Neuronal stem cell (in vitro differentiated cells): ENCODE measurements at regions not wholly inside any gene's neighbourhood (a gene's known extent, or its start where the extent isn't known, plus 50 kb on each side); places are given as distances from the start of the nearest gene placed in this dataset.

ENCODE experiments used
- DNase-seq: peaks from one replicate; pipeline ENCODE4 v3.0.0-alpha.2; 2013; ENCODE audit warnings: low spot score
- H2AFZ ChIP-seq: one replicate; pipeline ENCODE4 v1.6.1; 2013; ENCODE audit warnings: mild to moderate bottlenecking, low read length, inconsistent platforms
- H2AK5ac ChIP-seq: 2 replicates; pipeline ENCODE4 v1.6.1; 2013; ENCODE audit warnings: low read depth, mild to moderate bottlenecking, inconsistent platforms, low read length, moderate library complexity, mixed read lengths
- H2BK120ac ChIP-seq: 2 replicates; pipeline ENCODE4 v1.6.1; 2013; ENCODE audit warnings: low read depth, mild to moderate bottlenecking, inconsistent platforms, low read length, moderate library complexity, mixed read lengths
- H2BK12ac ChIP-seq: one replicate; pipeline ENCODE4 v1.6.1; 2013; ENCODE audit warnings: low read length, inconsistent platforms
- H2BK15ac ChIP-seq: 2 replicates; pipeline ENCODE4 v1.6.1; 2013; ENCODE audit warnings: mild to moderate bottlenecking, low read length, inconsistent platforms, mixed read lengths
- H2BK5ac ChIP-seq: one replicate; pipeline ENCODE4 v1.6.1; 2013; ENCODE audit warnings: inconsistent platforms, mild to moderate bottlenecking, low read length, moderate library complexity
- H3K14ac ChIP-seq: one replicate; pipeline ENCODE4 v1.6.1; 2013; ENCODE audit warnings: low read length, inconsistent platforms
- H3K18ac ChIP-seq: 2 replicates; pipeline ENCODE4 v1.6.1; 2013; ENCODE audit warnings: low read length, inconsistent platforms
- H3K23ac ChIP-seq: 2 replicates; pipeline ENCODE4 v1.6.1; 2013; ENCODE audit warnings: low read depth, mild to moderate bottlenecking, mixed read lengths, low read length, inconsistent platforms; ENCODE audit not compliant: poor library complexity
- H3K27ac ChIP-seq: replicated peaks from 3 replicates; pipeline ENCODE4 v1.5.1; 2013; ENCODE audit warnings: low read length, inconsistent platforms
- H3K27me3 ChIP-seq, 3 experiments: 2 replicates each; pipeline ENCODE4 v1.6.1; 2013; ENCODE audit warnings: low read length in 3 of 3, mild to moderate bottlenecking in 2 of 3, inconsistent platforms in 1 of 3, low read depth in 1 of 3, mixed read lengths in 1 of 3, moderate library complexity in 1 of 3; ENCODE audit not compliant: control insufficient read depth in 3 of 3, insufficient read depth in 3 of 3
- H3K36me3 ChIP-seq, 2 donors: replicated peaks in 1 of 2; 2 replicates each; pipeline ENCODE4 v1.6.1; 2013; ENCODE audit warnings: low read length in 2 of 2; ENCODE audit not compliant: control insufficient read depth in 2 of 2, insufficient read depth in 2 of 2
- H3K4ac ChIP-seq: 2 replicates; pipeline ENCODE4 v1.6.1; 2013; ENCODE audit warnings: inconsistent platforms, mild to moderate bottlenecking, low read length, moderate library complexity
- H3K4me1 ChIP-seq, 2 donors: 1 replicate in 1 of 2; 2 replicates in 1 of 2; pipeline ENCODE4 v1.6.1; 2013; ENCODE audit warnings: low read length in 2 of 2, low read depth in 1 of 2; ENCODE audit not compliant: control insufficient read depth in 2 of 2, insufficient read depth in 1 of 2
- H3K4me2 ChIP-seq: one replicate; pipeline ENCODE4 v1.6.1; 2013; ENCODE audit warnings: mild to moderate bottlenecking, low read length, inconsistent platforms; ENCODE audit not compliant: insufficient read depth, poor library complexity, severe bottlenecking
- H3K4me3 ChIP-seq, 2 donors: 2 replicates each; pipeline ENCODE4 v1.5.1; 2013; ENCODE audit warnings: low read length in 2 of 2, mild to moderate bottlenecking in 2 of 2, inconsistent platforms in 1 of 2, moderate library complexity in 1 of 2
- H3K79me1 ChIP-seq: one replicate; pipeline ENCODE4 v1.6.1; 2013; ENCODE audit warnings: low read depth, mild to moderate bottlenecking, inconsistent platforms, low read length, moderate library complexity
- H3K9ac ChIP-seq: one replicate; pipeline ENCODE4 v1.6.1; 2013; ENCODE audit warnings: mild to moderate bottlenecking, low read depth, low read length, inconsistent platforms; ENCODE audit not compliant: poor library complexity
- H3K9me3 ChIP-seq, 2 donors: replicated peaks in 1 of 2; 2 replicates each; pipeline versions ENCODE3 to v1.6.1; 2013; ENCODE audit warnings: low read length in 2 of 2, mild to moderate bottlenecking in 2 of 2, inconsistent platforms in 1 of 2, low read depth in 1 of 2, mixed read lengths in 1 of 2, moderate library complexity in 1 of 2; ENCODE audit not compliant: control insufficient read depth in 2 of 2, insufficient read depth in 1 of 2
- H4K8ac ChIP-seq: one replicate; pipeline ENCODE4 v1.6.1; 2013; ENCODE audit warnings: low read depth, mild to moderate bottlenecking, inconsistent platforms, low read length, moderate library complexity
- H4K91ac ChIP-seq: one replicate; pipeline ENCODE4 v1.6.1; 2013; ENCODE audit warnings: low read length, low read depth, mild to moderate bottlenecking, inconsistent platforms; ENCODE audit not compliant: poor library complexity
- WGBS, 2 donors: extraction: QIAGEN DNeasy Blood & Tissue Kit; methylation state at CpG; one replicate each; pipeline ENCODE4 v1.1.7; 2013; ENCODE audit warnings: missing lambda C conversion rate in 2 of 2, mixed read lengths in 1 of 2; ENCODE audit not compliant: insufficient read length in 2 of 2, insufficient replicate concordance in 1 of 2; ENCODE audit errors: extremely low coverage in 2 of 2; 5-methylcytosine and 5-hydroxymethylcytosine counted together

DNA sequence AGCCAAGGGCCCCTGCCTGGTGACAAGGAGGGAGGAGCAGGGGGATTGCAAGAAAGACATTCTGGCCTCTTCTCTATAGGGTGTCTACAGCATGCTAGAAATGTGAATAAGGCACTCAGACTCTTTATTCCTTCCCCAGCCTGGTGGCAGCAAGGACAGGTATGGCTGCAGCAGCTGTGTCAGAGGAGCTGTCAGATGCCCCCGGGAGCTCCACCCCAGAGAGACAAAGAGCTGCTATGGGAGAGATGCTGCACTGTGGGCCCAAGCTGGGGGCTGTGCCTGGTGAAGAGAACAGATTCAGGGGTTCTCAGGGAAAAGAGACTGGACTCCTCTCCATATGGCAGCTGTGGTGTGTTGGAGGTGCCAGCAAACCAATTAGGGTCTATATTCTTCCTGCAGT lies 1063.3 kb downstream of the OLFM4 start:
- H3K9ac ChIP-seq = no peak overlapping the region

DNA sequence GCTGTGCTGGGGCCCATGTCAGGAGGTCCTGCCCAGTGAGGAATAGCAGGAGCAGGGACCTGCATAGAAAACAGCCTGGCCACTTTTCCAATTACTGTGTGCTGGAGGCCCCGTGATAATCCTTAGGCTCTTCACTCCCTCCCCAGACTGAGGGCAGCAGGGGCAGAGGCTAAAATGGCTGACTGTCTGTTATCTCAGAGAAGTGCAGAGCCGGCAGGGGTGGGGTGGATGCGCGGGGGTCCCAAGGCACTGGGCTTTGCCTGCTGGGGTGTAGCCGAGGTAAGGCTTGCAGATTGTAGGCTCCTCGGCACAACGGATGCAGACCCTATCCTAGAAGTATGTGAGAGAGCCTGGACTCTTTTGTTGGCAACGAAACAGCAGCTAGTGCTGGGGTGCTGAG lies 1064.1 kb downstream of the OLFM4 start:
- no peaks in the 10 kb centered on the region for H3K4me1 ChIP-seq
- H3K27ac ChIP-seq = no peak overlapping the region
- H2BK120ac ChIP-seq = no peak overlapping the region
- no peaks in the 10 kb centered on the region for H3K36me3 ChIP-seq
- no peak overlapping the region for H2BK5ac ChIP-seq
- peak overlapping the region; percentile 70 for H2AK5ac ChIP-seq
- no peak overlapping the region for H2BK12ac ChIP-seq
- H3K14ac ChIP-seq = peak overlapping the region; percentile 38
- peaks cover 0 to 7% of the 10 kb centered on the region in 2 donors for H3K9me3 ChIP-seq
- no peak overlapping the region for H3K4me2 ChIP-seq
- H3K23ac ChIP-seq = no peak overlapping the region
- H3K18ac ChIP-seq = peak overlapping the region; percentile 17
- no peak overlapping the region for H2BK15ac ChIP-seq
- H2AFZ ChIP-seq = peak overlapping the region; percentile 68
- WGBS, 2 donors = no CpG with 5 or more reads among the region's 8 CpGs
- no peak overlapping the region for H4K91ac ChIP-seq
- H3K79me1 ChIP-seq = no peaks in the 10 kb centered on the region
- H3K4me3 ChIP-seq = no peak overlapping the region
- H3K27me3 ChIP-seq = no peaks in the 10 kb centered on the region
- H3K9ac ChIP-seq = no peak overlapping the region
- H3K4ac ChIP-seq = no peak overlapping the region
- no peak overlapping the region for H4K8ac ChIP-seq
- no peak for DNase-seq

More for the DNA sequence above, 1063.3 kb downstream of the OLFM4 start:
- no peaks in the 10 kb centered on the region for H3K36me3 ChIP-seq
- H2AFZ ChIP-seq = peak overlapping the region; percentile 68
- H3K9me3 ChIP-seq = peaks cover 0 to 7% of the 10 kb centered on the region in 2 donors
- no peak overlapping the region for H3K18ac ChIP-seq
- no peaks in the 10 kb centered on the region for H3K79me1 ChIP-seq
- H3K4ac ChIP-seq = no peak overlapping the region
- H3K14ac ChIP-seq = no peak overlapping the region
- DNase-seq = no peak
- no peak overlapping the region for H3K23ac ChIP-seq
- no peak overlapping the region for H4K91ac ChIP-seq
- no peak overlapping the region for H2BK12ac ChIP-seq
- no peaks in the 10 kb centered on the region for H3K4me1 ChIP-seq
- H4K8ac ChIP-seq = no peak overlapping the region
- H3K4me3 ChIP-seq = no peak overlapping the region
- no peak overlapping the region for H2BK15ac ChIP-seq
- H3K27ac ChIP-seq = no peak overlapping the region
- H2AK5ac ChIP-seq = no peak overlapping the region
- no peak overlapping the region for H2BK120ac ChIP-seq
- no peak overlapping the region for H3K4me2 ChIP-seq
- no peak overlapping the region for H2BK5ac ChIP-seq
- WGBS, 2 donors = no CpG with 5 or more reads among the region's 1 CpG
- H3K27me3 ChIP-seq = no peaks in the 10 kb centered on the region

DNA sequence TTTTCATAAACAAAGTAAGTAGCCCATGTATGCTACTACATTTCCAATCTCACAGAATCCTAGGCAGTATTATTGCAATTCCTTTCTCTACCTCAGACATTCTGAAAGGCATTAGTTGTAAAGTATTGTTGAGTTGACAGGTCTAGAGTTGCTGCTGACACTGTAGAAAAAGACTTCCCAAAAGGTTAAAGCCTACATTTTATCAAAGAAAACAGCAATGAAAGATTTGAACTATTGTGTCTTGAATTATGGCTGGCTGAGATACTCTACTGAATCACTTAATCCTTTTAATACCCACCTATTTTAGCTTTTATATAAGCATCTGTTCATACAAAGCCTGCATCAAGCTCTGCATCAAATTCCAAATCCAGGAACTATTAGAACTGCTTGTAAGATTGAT lies 1082.0 kb downstream of the OLFM4 start:
- H3K27ac ChIP-seq = no peak overlapping the region
- no peak overlapping the region for H3K4me2 ChIP-seq
- no peak overlapping the region for H2AFZ ChIP-seq
- H3K4me3 ChIP-seq = no peak overlapping the region
- no peak overlapping the region for H2BK5ac ChIP-seq
- no peak overlapping the region for H2BK12ac ChIP-seq
- H4K8ac ChIP-seq = no peak overlapping the region
- H3K4me1 ChIP-seq = no peaks in the 10 kb centered on the region
- no peak overlapping the region for H2BK15ac ChIP-seq
- H3K23ac ChIP-seq = no peak overlapping the region
- no peak overlapping the region for H3K4ac ChIP-seq
- no peaks in the 10 kb centered on the region for H3K9me3 ChIP-seq
- no peak overlapping the region for H2AK5ac ChIP-seq
- no peaks in the 10 kb centered on the region for H3K36me3 ChIP-seq
- no peaks in the 10 kb centered on the region for H3K27me3 ChIP-seq
- no peak overlapping the region for H3K18ac ChIP-seq
- no peak overlapping the region for H3K9ac ChIP-seq
- H2BK120ac ChIP-seq = no peak overlapping the region
- no peak overlapping the region for H3K14ac ChIP-seq
- H4K91ac ChIP-seq = no peak overlapping the region
- no peaks in the 10 kb centered on the region for H3K79me1 ChIP-seq
- DNase-seq = no peak

DNA sequence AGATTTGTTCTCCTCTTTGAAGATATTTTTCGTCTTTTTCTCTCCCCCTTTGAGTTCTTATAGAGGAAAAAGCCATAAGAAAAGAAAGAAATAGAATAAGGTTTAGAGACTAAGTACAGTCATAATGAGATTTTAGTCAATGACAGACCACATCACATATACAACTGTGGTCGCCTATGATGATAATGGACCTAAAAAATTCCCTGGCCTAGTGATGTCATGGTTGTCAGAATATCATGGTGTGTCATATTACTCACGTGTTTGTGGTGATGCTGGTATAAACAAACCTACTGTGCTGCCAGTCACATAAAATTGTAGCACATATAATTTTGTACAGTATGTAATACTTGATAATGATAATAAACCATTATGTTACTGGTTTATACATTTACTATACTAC lies 1096.1 kb downstream of the OLFM4 start:
- WGBS, 2 donors = no CpG with 5 or more reads among the region's 3 CpGs
- Histone ChIP-seq H2BK5ac (no peak overlapping the region), H3K27me3 (no peaks in the 10 kb centered on the region), H3K18ac (no peak overlapping the region), H3K9me3 (no peaks in the 10 kb centered on the region), H3K4me3 (no peak overlapping the region), H3K9ac (no peak overlapping the region), H3K79me1 (no peaks in the 10 kb centered on the region), H2BK12ac (no peak overlapping the region), H3K4me2 (no peak overlapping the region), H2BK120ac (no peak overlapping the region), H2AFZ (no peak overlapping the region), H3K14ac (no peak overlapping the region), H4K8ac (no peak overlapping the region), H2BK15ac (no peak overlapping the region), H2AK5ac (no peak overlapping the region), H3K4ac (no peak overlapping the region), H3K27ac (no peak overlapping the region), H3K4me1 (no peaks in the 10 kb centered on the region), H3K23ac (no peak overlapping the region), H3K36me3 (no peaks in the 10 kb centered on the region), H4K91ac (no peak overlapping the region)
- no peak for DNase-seq
